Glomerular visceral epithelial cell (primary cell): ENCODE measurements at regions not wholly inside any gene's neighbourhood (a gene's known extent, or its start where the extent isn't known, plus 50 kb on each side); places are given as distances from the start of the nearest gene placed in this dataset.

ENCODE experiments used
- DNase-seq: peaks from one replicate; pipeline ENCODE4 v3.0.0-alpha.2; 2016; ENCODE audit errors: extremely low spot score

- DNase-seq = no peak
Measured at GRCh38 chr6:133693565-133693964, 195.3 kb upstream of the TCF21 start.

GRCh38 chr6:133697185-133697584 is 191.7 kb upstream of the TCF21 start:
- no peak for DNase-seq

- no peak for DNase-seq
Measured at GRCh38 chr6:133697666-133698065, 191.2 kb upstream of the TCF21 start.

- no peak for DNase-seq
Measured at GRCh38 chr6:133698272-133698671, 190.6 kb upstream of the TCF21 start.

GRCh38 chr6:133699741-133700385 is 189.1 kb upstream of the TCF21 start:
- no peak for DNase-seq

- DNase-seq = no peak
Measured at GRCh38 chr6:133701633-133702331, 187.1 kb upstream of the TCF21 start.

GRCh38 chr6:133704371-133704770 is 184.5 kb upstream of the TCF21 start:
- DNase-seq = no peak

- DNase-seq = no peak
Measured at GRCh38 chr6:133705066-133705465, 183.8 kb upstream of the TCF21 start.

GRCh38 chr6:133705731-133706130 is 183.2 kb upstream of the TCF21 start:
- DNase-seq = peak; percentile 16

GRCh38 chr6:133707456-133707855 is 181.5 kb upstream of the TCF21 start:
- peak; percentile 70 for DNase-seq

GRCh38 chr6:133710826-133711225 is 178.1 kb upstream of the TCF21 start:
- no peak for DNase-seq

GRCh38 chr6:133715270-133715669 is 173.6 kb upstream of the TCF21 start:
- DNase-seq = no peak

GRCh38 chr6:133724726-133725125 is 164.2 kb upstream of the TCF21 start:
- peak; percentile 63 for DNase-seq

GRCh38 chr6:133726188-133726587 is 162.7 kb upstream of the TCF21 start:
- DNase-seq = no peak

GRCh38 chr6:133730881-133731280 is 158.0 kb upstream of the TCF21 start:
- peak; percentile 25 for DNase-seq

- no peak for DNase-seq
Measured at GRCh38 chr6:133740218-133740617, 148.7 kb upstream of the TCF21 start.

- no peak for DNase-seq
Measured at GRCh38 chr6:133740816-133741215, 148.1 kb upstream of the TCF21 start.

GRCh38 chr6:133741375-133741861 is 147.5 kb upstream of the TCF21 start:
- DNase-seq = peak; percentile 38

GRCh38 chr6:133743621-133744020 is 145.3 kb upstream of the TCF21 start:
- DNase-seq = no peak

- DNase-seq = no peak
Measured at GRCh38 chr6:133746417-133746770, 142.5 kb upstream of the TCF21 start.

GRCh38 chr6:133748628-133749027 is 140.3 kb upstream of the TCF21 start:
- no peak for DNase-seq

GRCh38 chr6:133749427-133749826 is 139.5 kb upstream of the TCF21 start:
- no peak for DNase-seq

- DNase-seq = no peak
Measured at GRCh38 chr6:133752129-133752528, 136.8 kb upstream of the TCF21 start.

- no peak for DNase-seq
Measured at GRCh38 chr6:133753756-133754155, 135.2 kb upstream of the TCF21 start.
